NCI-H82 (cell line): ENCODE measurements at regions not wholly inside any gene's neighbourhood (a gene's known extent, or its start where the extent isn't known, plus 50 kb on each side); places are given as distances from the start of the nearest gene placed in this dataset.

Experiments
- DNase-seq: peaks from one replicate; lab custom pipeline; 2025; lab: John Stamatoyannopoulos, UW

DNA sequence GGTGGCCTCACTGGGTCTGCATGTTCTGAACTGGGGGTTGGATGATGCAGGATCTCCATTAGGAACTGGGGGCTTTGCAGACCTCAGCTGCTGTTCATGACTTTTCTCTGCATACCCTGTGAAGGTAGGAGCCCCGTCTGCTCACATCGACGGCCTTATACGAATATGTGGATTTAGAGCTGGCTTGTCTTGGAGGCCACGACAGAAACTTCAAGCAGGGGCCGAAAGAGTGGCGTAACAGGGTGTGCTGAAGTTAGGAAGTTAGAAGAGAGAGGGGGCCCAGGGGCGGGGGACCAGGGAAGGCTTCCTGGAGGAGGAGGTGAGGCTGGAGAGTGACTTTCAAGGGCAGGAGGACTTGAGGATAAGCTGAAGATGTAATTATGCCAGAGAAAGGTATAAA is 144.9 kb downstream of the TSN start:
- no peak for DNase-seq

DNA sequence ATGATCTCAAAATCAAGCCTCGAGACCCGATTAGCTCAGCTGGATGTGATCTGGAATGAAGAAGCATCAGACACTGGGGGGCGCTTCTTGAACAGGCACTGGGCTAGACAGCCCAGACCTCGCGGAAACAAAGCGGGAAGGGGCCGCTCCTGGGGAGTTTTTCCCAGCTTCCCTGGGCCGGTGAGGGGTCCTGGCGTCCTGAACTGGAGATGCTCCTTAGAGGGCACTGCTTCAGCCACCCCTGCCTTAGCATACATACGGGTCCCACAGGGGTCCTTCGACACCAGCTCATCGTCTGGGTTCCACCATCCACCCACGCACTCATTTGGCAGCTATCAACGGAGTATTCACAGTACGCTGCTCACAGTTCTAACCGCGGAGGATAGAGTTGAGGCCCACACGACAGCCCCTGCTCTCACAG is 146.7 kb downstream of the TSN start:
- no peak for DNase-seq

DNA sequence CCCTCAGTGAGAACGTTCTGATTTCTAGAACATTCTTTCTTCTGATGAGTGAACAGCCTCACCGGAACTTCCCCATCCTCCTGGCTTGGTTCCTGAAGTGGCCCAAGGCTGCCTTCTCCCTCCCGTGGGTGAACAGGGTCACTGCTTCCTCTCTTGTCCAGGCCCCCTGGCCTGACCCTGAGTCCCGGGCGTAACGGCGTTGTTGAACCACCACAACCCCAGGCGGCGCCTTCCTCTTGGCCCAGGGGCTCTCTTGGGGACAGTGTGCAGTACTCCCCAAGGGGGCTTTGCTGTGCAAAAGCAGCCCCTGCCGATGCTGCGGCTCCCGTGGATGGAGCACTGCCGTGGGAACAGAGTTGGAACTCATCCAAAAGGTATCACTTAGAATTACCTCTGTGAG is 147.2 kb downstream of the TSN start:
- DNase-seq: no peak

DNA sequence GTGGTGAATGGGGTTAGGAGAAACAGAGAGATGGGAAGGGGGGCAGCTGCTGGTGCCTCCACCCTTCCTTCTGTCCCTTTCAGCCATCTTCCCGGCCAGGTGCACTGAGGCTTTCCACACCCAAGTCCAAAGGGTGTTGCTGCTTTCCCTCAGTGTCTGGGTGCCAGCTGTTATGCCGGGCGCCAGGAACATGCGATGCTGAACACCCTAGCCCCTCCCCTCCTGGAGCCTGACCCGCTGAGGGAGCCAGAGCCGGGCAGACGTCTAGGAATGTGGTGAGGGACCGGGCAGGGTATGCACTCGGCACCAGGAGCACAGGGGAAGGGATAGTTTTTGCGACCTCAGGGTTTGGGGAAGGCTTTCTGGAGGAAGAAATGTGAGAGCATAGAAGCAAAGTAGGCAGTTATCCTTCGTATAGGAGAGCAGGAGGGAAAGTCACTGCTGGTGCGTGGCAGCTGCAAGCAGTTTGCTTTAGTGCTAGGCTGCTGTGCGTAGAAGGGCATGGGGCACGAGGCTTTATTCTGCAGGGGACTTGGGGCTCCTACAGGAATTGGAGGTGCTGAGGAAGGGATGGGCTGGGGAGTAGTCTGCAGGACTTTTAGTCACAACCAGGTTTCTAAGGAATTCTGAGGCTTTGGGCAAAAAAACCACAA is 147.7 kb downstream of the TSN start:
- peak; percentile 66 for DNase-seq

DNA sequence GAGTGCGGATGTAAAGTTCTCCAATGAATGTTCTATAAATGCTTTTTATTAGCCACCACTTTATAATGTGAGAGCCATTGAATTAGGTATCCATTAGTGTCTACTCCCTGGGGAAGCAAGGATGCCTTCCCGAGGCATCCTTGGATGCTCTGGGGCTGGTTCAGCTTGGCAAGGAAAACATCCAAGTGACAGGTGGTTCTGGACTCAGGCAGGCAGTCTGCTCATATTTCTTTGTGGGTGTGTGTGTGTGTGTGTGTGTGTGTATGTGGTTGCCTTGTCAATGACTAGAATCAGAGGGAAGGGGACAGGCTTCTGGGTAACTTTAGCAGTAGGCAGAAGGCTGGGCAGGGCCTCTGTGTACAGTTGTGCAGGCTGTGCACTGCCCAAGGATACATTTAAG is 149.2 kb downstream of the TSN start:
- no peak for DNase-seq

DNA sequence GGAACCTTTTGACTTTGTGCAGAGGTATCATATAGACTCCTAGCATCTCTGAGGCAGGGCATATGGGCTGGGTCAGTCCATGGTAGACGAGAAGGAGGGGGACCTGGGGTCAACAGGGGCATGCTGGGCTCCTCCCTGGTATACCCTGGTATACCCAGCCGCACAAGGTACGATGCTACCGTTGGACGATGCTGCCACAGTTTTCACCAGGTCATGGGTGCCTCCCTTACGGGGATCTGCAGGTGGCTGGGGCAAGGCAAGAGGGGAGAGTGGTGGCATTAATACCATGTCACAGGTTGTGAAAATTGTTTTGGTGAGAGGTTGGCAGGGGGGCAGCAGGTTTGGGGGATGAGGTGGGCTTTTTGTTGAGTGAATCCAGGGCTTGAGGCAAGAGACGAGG is 149.8 kb downstream of the TSN start:
- DNase-seq: no peak

DNA sequence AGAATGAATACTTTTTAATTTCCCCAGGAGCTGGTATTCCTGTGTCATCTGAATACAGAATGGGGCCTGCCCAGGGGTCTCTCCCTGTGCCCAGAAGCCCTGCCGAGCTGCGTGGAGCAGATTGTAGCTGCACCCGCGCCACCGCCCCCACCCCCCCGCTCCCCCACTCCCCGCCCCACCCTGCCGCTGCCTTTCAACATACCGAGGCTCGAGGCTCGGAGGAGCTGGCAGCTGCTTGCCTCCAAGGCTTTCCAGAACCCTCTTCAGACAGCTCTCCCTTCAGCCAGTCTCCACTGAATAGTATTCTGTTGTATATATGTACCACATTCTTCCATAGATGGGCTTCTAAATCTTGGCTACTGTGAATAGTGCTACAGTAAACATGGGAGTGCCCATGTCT is 150.7 kb downstream of the TSN start:
- DNase-seq: no peak

DNA sequence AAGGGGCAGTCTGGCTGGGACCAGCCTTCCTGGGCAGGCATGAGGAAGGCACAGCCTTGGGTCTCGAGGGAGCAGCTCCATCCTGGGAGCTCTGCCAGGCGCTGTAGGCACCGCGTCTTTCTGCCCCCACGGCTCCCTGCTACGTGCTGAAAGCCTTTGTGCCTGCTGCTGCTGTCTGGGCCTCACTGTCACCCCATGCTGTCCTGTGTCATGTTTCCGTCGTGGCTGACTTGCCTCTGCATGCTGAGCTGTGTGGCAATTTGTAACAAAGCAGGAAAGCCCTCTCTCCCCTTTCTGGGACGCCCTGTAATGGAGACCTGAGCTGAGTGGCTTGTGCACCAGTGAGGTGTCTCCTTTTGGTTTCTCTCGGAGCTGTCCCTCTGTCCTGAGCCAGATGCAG is 152.5 kb downstream of the TSN start:
- no peak for DNase-seq

DNA sequence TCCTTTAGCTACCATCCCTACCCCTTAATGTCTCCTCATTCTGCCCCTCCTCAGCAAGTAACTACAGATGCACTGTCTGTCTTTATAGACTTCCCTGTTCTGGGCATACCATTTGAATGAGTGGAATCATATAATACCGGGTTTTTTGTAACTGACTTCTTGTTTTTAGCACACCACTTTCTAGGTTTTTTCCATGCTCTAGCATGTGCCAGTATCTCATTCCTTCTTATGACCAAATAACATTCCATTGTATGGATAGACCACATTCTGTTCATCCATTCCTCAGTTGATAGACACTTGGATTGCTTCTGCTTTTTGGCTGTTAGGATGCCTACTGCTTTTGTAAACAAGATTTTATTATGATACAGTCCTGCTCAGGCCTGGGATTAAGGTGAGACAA is 154.7 kb downstream of the TSN start:
- DNase-seq: no peak

DNA sequence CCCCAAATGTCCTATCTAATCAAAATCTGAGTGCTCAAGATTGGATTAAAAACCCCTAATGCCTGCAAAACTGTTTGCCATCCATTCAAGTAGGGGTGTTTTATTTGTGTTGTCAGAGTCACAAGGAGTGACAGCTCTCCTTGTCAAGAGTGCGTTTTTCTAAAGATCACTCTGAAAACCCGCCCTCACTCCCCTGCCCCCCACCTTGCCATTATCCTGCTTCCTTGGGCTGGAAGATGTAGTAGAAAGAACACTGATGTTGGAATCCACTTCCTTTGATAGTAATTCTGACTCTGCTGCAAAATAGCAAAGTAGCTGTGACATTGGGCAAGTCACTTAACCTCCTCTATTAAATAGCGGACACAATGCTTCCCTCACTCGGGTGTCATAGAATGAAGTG is 155.6 kb downstream of the TSN start:
- peak; percentile 50 for DNase-seq

DNA sequence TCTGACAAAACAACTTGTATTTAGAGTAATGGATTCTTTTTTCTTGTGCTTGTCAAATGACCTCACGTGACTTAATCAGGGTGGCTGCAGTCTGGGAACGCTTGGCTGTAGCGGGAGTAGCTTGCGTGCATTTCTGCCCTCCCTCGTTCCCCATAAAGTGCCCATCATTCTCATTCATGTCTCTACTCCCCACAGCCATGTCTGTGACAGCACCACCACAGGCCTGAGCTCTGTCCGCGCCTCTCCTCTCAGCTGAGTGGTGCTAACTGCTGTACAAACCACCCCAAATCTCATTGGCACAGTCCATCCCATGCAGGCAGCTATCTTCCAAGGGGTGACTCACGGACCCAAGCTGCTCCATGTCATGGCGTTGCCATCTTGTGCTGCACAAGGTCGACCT is 161.7 kb downstream of the TSN start:
- DNase-seq: no peak

DNA sequence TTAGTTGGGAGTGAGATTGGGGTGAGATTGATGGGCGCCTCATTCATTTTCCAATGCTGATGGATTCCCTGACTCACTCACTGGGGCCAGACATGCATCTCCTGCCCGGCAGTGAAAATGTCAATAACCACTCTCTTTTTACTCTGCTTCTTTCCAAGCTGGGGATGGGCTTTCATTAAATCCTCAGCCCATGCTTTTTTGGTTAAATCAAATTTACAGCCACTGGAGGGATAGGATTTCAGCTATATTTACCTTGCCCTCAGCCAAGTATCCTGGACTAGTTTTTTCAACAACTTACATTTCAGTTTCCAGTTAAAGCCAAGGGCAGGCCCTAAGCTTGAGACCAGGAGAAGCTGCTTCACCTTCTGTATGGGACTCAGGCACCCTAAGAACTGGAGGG is 162.8 kb downstream of the TSN start:
- DNase-seq: no peak

DNA sequence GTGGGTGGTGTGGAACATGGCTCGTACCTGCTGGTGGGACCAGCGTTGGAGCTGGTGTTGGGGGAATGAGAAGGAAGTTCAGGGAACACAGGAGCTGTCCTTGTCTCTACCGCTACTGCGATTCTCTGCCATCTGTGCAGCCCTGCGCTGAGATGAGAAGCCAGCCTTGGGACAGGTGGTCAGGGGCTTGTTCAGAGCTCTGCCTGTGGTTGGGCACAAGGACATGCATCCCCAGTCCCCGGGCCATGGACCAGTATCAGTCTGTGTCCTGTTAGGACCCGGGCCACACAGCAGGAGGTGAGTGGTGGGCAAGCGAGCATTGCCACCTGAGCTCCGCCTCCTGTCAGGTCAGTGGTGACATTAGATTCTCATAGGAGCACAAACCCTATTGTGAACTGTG is 164.4 kb downstream of the TSN start:
- no peak for DNase-seq

DNA sequence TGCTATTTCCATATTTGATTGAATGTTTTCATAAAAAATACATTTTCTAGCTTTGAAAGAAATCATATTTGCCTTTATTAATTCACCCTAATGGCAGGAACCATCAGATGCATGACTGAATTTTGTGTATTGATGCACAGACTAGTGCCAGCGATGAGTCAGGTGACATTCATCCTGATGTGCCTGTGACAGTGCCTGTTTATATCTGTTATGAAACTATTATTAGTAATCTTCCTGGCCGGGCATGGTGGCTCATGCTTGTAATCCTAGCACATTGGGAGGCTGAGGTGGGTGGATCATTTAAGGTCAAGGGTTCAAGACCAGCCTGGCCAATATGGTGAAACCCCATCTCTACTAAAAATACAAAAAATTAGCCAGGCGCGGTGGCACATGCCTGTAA is 170.0 kb downstream of the TSN start:
- DNase-seq: no peak

DNA sequence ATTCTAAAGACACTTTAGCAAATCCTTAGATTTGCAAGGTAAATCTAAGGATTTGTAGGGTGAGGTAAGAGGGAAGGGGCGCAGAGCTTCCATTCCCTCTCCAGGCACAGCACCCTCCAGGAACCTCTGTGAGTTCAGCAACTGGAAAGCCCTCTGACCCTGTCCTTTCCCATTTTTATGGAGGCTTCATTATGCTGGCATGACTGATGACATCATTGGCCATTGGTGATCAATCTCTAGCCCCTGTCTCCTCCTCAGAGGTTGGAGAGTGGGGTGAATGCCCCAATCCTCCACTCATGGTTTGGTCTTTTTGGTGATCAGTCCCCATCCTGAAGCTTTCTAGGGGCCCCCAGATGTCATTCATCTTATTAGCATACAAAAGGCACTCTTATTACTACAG is 187.8 kb downstream of the TSN start:
- DNase-seq: no peak

DNA sequence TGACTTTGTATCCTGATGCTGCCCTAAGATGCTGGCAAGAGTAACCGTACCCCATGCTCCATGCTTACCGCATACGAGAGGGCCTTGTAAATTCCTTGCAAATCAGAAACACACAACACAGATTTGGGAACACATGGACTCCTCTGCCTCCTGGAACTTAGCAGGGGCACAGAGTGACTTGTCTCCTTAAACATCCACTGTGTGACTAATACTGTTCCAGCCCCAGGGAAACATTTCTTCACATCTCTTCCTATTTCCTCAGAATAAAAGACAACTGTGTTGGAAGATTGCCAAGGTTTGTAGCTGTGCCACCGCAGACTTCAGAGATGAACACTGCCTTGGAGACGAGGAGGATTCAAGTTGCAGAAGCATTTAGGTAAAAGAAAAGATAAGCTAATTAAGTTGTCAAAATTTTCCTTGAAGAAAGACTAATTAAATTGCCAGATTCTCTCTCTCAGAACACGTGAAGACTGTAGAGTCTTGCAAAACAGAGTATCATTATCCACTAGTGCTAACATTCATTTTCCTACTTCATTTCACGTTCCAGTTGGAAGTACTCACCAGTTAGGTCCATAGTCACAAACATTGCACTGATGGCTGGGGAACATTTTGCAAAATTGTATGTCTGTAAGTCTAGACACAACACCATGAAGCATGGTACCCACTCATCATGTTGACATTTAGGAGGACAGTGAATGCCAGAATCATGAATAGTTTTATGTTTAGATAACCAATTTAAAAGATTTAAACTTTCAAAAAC is 188.8 kb downstream of the TSN start:
- DNase-seq: peak; percentile 25

DNA sequence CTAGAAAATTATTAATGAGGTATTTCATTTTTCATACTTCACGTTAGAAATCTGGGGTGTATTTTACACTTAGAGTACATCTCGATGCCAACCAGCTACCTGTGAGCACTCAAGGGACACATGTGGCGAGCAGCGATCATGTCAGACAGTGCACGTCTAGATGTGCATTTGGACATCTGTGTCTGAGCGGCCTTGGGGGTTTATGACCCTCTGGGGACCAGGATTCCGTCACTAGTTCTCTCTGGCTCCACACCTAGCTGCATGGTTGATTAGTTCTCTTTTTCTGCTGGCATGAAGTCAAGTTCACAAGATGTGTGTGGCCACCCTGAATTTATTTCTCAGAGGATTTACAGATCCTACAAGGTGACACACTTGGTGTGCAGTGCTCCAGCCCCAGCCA is 192.2 kb downstream of the TSN start:
- DNase-seq: peak; percentile 70

DNA sequence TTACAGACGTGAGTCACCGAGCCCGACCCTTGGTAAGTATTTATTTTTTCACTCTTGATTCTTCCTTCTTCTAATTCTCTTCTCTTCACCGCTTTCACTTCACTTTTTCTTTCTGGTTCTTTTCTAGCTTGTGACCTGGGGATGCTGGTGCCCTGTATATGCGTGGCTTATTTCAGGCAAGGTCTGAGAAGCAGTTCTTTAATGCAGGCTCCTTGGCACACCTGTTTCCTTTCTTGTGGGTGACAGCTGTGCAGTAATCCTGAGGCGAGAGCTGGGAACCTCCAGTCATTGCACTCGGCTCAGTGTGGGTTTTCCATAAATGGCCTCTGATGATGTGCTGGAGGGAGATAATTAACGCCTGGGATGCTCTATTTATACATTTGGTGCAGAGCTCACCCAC is 193.8 kb downstream of the TSN start:
- DNase-seq: peak; percentile 84

DNA sequence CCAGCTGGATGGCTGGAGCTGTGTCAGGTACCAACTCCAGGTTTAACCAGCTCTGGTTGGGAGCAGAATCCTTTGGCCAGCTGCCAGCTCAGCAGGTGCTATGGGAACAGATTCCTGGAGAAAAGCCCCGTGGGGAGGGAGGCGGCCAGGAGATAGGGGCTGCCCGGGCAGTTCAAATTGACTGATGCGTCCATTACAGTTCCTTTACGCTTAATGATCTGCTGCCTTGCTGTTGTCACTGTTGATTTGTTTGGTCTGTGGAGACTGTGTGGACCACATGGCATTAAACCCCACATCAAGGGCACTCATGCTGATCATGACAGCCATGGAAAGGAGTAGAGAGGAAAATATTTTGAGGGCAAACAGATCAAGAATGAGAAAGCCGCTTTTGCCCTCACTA is 200.0 kb downstream of the TSN start:
- peak; percentile 84 for DNase-seq

DNA sequence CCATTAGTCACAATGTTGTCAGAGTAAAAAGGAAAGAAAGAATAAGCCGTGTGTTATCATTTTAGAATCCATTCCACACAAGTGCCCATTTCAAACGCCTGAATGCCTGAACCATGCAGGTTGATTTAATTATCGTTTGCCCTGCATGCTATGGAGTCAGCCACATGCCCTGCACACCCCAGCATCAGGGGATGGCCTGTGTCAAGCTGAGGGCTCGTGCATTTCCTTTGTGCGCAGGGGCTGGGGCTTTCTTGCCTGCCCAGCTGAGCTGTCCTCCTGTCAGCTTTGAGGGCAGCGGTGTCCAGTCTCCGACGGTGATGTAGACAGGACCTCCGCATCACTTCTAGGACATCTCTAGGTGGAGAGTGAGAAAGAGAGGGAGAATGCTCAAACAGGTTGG is 200.4 kb downstream of the TSN start:
- no peak for DNase-seq

DNA sequence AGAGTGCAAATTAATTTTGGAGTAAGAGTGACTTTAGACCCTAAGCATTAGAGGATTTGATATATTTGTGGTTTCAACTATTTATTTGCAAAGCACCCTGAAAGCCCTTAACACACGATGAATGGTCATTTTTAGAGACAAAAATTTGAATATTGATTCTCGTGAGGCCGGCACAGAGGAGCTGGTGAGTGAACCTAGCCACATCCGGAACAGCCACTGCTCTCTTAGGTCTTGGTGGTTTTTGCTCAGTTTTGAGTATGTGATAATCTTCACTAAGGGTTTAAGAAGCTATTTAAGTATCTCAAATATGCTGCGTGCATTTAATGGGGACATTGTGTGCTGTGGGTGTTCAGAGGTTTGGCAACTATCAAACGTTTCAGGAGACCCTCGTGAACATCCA is 204.8 kb downstream of the TSN start:
- DNase-seq: no peak

DNA sequence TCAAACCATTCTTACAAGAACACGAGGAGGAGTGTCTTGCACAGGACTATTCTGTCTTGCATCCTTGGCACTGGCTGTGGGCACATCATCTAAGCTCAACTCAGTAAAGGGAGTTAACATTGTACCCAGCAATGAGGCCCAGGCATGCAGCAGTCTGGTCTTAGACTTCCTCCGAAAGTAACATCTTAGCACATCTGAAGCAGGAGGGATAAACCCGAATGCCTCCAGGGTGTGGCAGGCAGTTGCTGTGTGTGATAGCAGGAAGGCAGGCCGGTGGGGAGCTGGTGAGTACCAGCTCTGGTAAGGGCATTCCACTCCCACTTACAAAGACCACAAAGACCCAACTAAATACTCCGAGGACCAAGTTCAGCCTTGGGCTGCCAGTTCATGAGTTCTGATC is 206.3 kb downstream of the TSN start:
- DNase-seq: no peak

DNA sequence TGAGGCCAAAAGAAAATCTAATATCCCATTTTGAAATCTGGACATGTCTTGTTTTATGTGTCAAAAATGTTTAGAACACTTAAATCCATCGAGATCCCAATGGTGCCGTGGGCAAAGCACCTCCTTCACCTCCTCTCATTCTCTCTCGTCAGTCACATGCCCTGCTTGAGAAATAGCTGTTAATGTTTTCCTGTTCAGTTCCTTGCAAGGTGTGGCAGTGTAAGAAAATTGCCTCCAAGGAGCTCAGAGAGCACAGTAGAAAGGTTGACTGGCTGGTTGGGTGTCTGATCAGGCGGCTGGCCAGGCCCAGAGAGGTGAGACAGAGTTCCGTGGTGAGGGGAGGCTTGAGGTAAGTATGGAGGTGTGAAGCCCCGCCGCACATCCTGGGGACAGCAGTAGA is 210.2 kb downstream of the TSN start:
- no peak for DNase-seq

DNA sequence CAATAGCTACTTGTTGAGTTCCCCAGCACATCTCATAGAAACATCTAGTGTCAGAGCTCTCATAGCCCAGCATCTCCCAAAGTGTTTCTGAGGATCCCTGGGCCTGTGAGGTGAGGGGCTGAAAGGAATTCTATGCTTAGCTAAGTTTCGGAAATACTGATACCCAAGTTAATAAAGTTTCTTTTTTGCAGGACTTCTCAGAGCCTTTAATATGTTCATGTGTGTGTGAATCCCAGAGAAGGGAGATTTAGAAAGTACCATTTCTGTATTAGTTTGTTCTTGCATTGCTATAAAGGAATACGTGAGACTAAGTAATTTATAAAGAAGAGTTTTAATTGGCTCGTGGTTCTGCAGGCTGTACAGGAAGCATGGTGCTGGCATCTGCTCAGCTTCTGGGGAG is 211.2 kb downstream of the TSN start:
- DNase-seq: no peak
